Neural cell (in vitro differentiated cells): ENCODE measurements at regions not wholly inside any gene's neighbourhood (a gene's known extent, or its start where the extent isn't known, plus 50 kb on each side); places are given as distances from the start of the nearest gene placed in this dataset.

ENCODE experiments used
- H2AFZ ChIP-seq: fragments of 200-600, 300-800 bp; sonication (generic), shearing (Covaris generic); 2 replicates; pipeline ENCODE4 v1.6.0; 2014; ENCODE audit warnings: low read depth, mild to moderate bottlenecking, antibody characterized with exemption, low read length, moderate library complexity
- H3F3A ChIP-seq: fragments of 200-600 bp; shearing (Covaris generic); 2 replicates; pipeline ENCODE4 v1.6.1; 2016; ENCODE audit warnings: mild to moderate bottlenecking, moderate library complexity, mixed read lengths, antibody characterized with exemption, low read length; ENCODE audit not compliant: insufficient read depth, poor library complexity, severe bottlenecking
- H3K27ac ChIP-seq: fragments of 200-600, 300-800 bp; sonication (generic), shearing (Covaris generic); 2 replicates; pipeline ENCODE4 v1.5.1; 2014; ENCODE audit warnings: mild to moderate bottlenecking, low read length, moderate library complexity
- H3K27me3 ChIP-seq: fragments of 300-800, 200-600 bp; sonication (generic), shearing (Covaris generic); 2 replicates; pipeline ENCODE4 v1.6.0; 2014; ENCODE audit warnings: mild to moderate bottlenecking, low read depth, low read length, moderate library complexity; ENCODE audit not compliant: insufficient read depth
- H3K36me3 ChIP-seq: fragments of 300-800, 200-600 bp; sonication (generic), shearing (Covaris generic); 2 replicates; pipeline ENCODE4 v1.5.1; 2014; ENCODE audit warnings: mild to moderate bottlenecking, antibody characterized with exemption, low read length, moderate library complexity; ENCODE audit not compliant: insufficient read depth
- H3K4me2 ChIP-seq: fragments of 300-800, 200-600 bp; sonication (generic), shearing (Covaris generic); 2 replicates; pipeline ENCODE4 v1.6.0; 2014; ENCODE audit warnings: mild to moderate bottlenecking, low read length
- H3K4me3 ChIP-seq: fragments of 300-800, 200-600 bp; sonication (generic), shearing (Covaris generic); 2 replicates; pipeline ENCODE4 v1.5.1; 2014; ENCODE audit warnings: mild to moderate bottlenecking, low read length, moderate library complexity
- H3K79me2 ChIP-seq: fragments of 200-600 bp; shearing (Covaris generic); replicated peaks from 2 replicates; pipeline ENCODE4 v1.6.0; 2014; ENCODE audit warnings: mild to moderate bottlenecking, low read length, moderate library complexity; ENCODE audit not compliant: insufficient read depth
- H3K9ac ChIP-seq: fragments of 300-800, 200-600 bp; sonication (generic), shearing (Covaris generic); 2 replicates; pipeline ENCODE4 v1.6.1; 2016; ENCODE audit warnings: mild to moderate bottlenecking, low read length, mixed read lengths
- H3K9me2 ChIP-seq: fragments of 200-600 bp; shearing (Covaris generic); 2 replicates; pipeline ENCODE4 v1.6.1; 2016; ENCODE audit warnings: mild to moderate bottlenecking, low read length, mixed read lengths; ENCODE audit not compliant: insufficient read depth
- H3K9me3 ChIP-seq: fragments of 200-600, 300-800 bp; sonication (generic), shearing (Covaris generic); 2 replicates; pipeline ENCODE4 v1.6.1; 2016; ENCODE audit warnings: mild to moderate bottlenecking, mixed run types, low read length, moderate library complexity, mixed read lengths
- H4K20me1 ChIP-seq: fragments of 200-600 bp; shearing (Covaris generic); 2 replicates; pipeline ENCODE4 v1.6.1; 2016; ENCODE audit warnings: mild to moderate bottlenecking, mixed run types; ENCODE audit not compliant: insufficient read depth
- CTCF ChIP-seq: fragments of 450-650 bp; IDR thresholded peaks from 2 replicates; pipeline ENCODE4 v1.5.1; 2014; ENCODE audit warnings: antibody characterized with exemption, mild to moderate bottlenecking, moderate library complexity; ENCODE audit not compliant: poor library complexity, severe bottlenecking
- EP300 ChIP-seq: fragments of 450-650 bp; conservative IDR thresholded peaks from 2 replicates; pipeline ENCODE4 v1.6.1; 2014; ENCODE audit warnings: antibody characterized with exemption, mild to moderate bottlenecking, moderate library complexity; ENCODE audit not compliant: poor library complexity, severe bottlenecking
- EZH2 ChIP-seq: fragments of 200-600, 300-800 bp; shearing (Covaris generic), sonication (generic); IDR thresholded peaks from 2 replicates; pipeline ENCODE4 v1.6.1; 2014; ENCODE audit warnings: antibody characterized with exemption, low read length, borderline replicate concordance, mild to moderate bottlenecking; ENCODE audit not compliant: insufficient read depth, poor library complexity, severe bottlenecking
- MXI1 ChIP-seq: fragments of 450-650 bp; conservative IDR thresholded peaks from 2 replicates; pipeline ENCODE4 v1.6.1; 2014; ENCODE audit warnings: antibody characterized with exemption, mild to moderate bottlenecking; ENCODE audit not compliant: poor library complexity, severe bottlenecking
- POLR2AphosphoS5 ChIP-seq: IDR thresholded peaks from 2 replicates; pipeline ENCODE4 v1.6.1; 2012
- RAD21 ChIP-seq: fragments of 450-650 bp; conservative IDR thresholded peaks from 2 replicates; pipeline ENCODE4 v1.6.1; 2014; ENCODE audit warnings: antibody characterized with exemption, mild to moderate bottlenecking, moderate library complexity
- SMC3 ChIP-seq: fragments of 450-650 bp; conservative IDR thresholded peaks from 2 replicates; pipeline ENCODE4 v1.6.1; 2014; ENCODE audit warnings: antibody characterized with exemption, mild to moderate bottlenecking, moderate library complexity; ENCODE audit not compliant: poor library complexity
- TAF1 ChIP-seq: IDR thresholded peaks from 2 replicates; pipeline ENCODE4 v1.6.1; 2012; ENCODE audit warnings: low read depth
- TF ChIP-seq, protein P1 (sequence below): IDR thresholded peaks from 2 replicates; pipeline ENCODE4 v1.6.1; 2012; ENCODE audit warnings: borderline replicate concordance

GRCh38 chr18:70384181-70384790 lies 95.4 kb downstream of the SOCS6 start:
- Histone ChIP-seq H3K4me2 (no peak overlapping the region), H3K4me3 (no peak overlapping the region), H4K20me1 (no peaks in the 10 kb centered on the region), H3F3A (no peaks in the 10 kb centered on the region), H2AFZ (no peak overlapping the region), H3K27ac (no peak overlapping the region), H3K9me3 (no peaks in the 10 kb centered on the region), H3K36me3 (no peaks in the 10 kb centered on the region), H3K9ac (no peak overlapping the region), H3K9me2 (no peaks in the 10 kb centered on the region), H3K79me2 (no peaks in the 10 kb centered on the region), H3K27me3 (no peaks in the 10 kb centered on the region)
- TF ChIP-seq EP300 (no peak), RAD21 (no peak), MXI1 (no peak), SMC3 (no peak), TAF1 (no peak), CTCF (no peak), EZH2 (no peak), POLR2AphosphoS5 (no peak)
- TF ChIP-seq, protein P1, sequence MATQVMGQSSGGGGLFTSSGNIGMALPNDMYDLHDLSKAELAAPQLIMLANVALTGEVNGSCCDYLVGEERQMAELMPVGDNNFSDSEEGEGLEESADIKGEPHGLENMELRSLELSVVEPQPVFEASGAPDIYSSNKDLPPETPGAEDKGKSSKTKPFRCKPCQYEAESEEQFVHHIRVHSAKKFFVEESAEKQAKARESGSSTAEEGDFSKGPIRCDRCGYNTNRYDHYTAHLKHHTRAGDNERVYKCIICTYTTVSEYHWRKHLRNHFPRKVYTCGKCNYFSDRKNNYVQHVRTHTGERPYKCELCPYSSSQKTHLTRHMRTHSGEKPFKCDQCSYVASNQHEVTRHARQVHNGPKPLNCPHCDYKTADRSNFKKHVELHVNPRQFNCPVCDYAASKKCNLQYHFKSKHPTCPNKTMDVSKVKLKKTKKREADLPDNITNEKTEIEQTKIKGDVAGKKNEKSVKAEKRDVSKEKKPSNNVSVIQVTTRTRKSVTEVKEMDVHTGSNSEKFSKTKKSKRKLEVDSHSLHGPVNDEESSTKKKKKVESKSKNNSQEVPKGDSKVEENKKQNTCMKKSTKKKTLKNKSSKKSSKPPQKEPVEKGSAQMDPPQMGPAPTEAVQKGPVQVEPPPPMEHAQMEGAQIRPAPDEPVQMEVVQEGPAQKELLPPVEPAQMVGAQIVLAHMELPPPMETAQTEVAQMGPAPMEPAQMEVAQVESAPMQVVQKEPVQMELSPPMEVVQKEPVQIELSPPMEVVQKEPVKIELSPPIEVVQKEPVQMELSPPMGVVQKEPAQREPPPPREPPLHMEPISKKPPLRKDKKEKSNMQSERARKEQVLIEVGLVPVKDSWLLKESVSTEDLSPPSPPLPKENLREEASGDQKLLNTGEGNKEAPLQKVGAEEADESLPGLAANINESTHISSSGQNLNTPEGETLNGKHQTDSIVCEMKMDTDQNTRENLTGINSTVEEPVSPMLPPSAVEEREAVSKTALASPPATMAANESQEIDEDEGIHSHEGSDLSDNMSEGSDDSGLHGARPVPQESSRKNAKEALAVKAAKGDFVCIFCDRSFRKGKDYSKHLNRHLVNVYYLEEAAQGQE = no peak

GRCh38 chr18:70382992-70383717 lies 94.3 kb downstream of the SOCS6 start:
- Histone ChIP-seq H3F3A (no peaks in the 10 kb centered on the region), H3K9ac (no peak overlapping the region), H3K79me2 (no peaks in the 10 kb centered on the region), H3K27ac (no peak overlapping the region), H3K4me3 (no peak overlapping the region), H2AFZ (no peak overlapping the region), H3K27me3 (no peaks in the 10 kb centered on the region), H3K9me3 (no peaks in the 10 kb centered on the region), H3K9me2 (no peaks in the 10 kb centered on the region), H4K20me1 (no peaks in the 10 kb centered on the region), H3K4me2 (no peak overlapping the region), H3K36me3 (no peaks in the 10 kb centered on the region)
- TF ChIP-seq RAD21 (no peak), CTCF (no peak)
